GM23338 (cell line): ENCODE measurements at regions not wholly inside any gene's neighbourhood (a gene's known extent, or its start where the extent isn't known, plus 50 kb on each side); places are given as distances from the start of the nearest gene placed in this dataset.

Experiments used
- ATAC-seq: fragments of 200-7000 bp; cut with Tn5 transposase; 3 replicates; pipeline ENCODE4 v1.9.1; 2020
- DNase-seq: peaks from one replicate; pipeline ENCODE4 v3.0.0-alpha.2; 2015; ENCODE audit warnings: low spot score
- H2AFZ ChIP-seq: fragments of 200-600 bp; sonication (generic); 2 replicates; pipeline ENCODE4 v1.8.0; 2016; ENCODE audit warnings: antibody characterized with exemption, mild to moderate bottlenecking, moderate library complexity
- H3F3A ChIP-seq: fragments of 200-600 bp; sonication (generic); replicated peaks from 2 replicates; pipeline ENCODE4 v1.8.0; 2017; ENCODE audit warnings: antibody characterized with exemption, mixed run types, low read depth
- H3K27ac ChIP-seq: fragments of 200-600 bp; sonication (generic); 2 replicates; pipeline ENCODE4 v1.6.1; 2016; ENCODE audit warnings: low read depth
- H3K27me3 ChIP-seq: fragments of 200-600 bp; sonication (generic); 2 replicates; pipeline ENCODE4 v1.8.0; 2016; ENCODE audit warnings: mild to moderate bottlenecking, mixed run types, moderate library complexity; ENCODE audit not compliant: insufficient read depth
- H3K36me3 ChIP-seq: fragments of 200-600 bp; sonication (generic); 2 replicates; pipeline ENCODE4 v1.8.0; 2016; ENCODE audit warnings: mild to moderate bottlenecking; ENCODE audit not compliant: insufficient read depth
- H3K4me1 ChIP-seq: fragments of 200-600 bp; sonication (generic); 2 replicates; pipeline ENCODE4 v1.8.0; 2016; ENCODE audit warnings: mild to moderate bottlenecking, moderate library complexity; ENCODE audit not compliant: insufficient read depth
- H3K4me2 ChIP-seq: fragments of 200-600 bp; sonication (generic); 2 replicates; pipeline ENCODE4 v1.7.1; 2017; ENCODE audit warnings: mixed run types
- H3K4me3 ChIP-seq: fragments of 200-600 bp; sonication (generic); 2 replicates; pipeline ENCODE4 v1.6.1; 2016; ENCODE audit warnings: mixed run types
- H3K79me2 ChIP-seq: fragments of 200-600 bp; sonication (generic); replicated peaks from 2 replicates; pipeline ENCODE4 v1.8.0; 2017; ENCODE audit warnings: mild to moderate bottlenecking; ENCODE audit not compliant: insufficient read depth
- H3K9me2 ChIP-seq: fragments of 200-600 bp; sonication (generic); 2 replicates; pipeline ENCODE4 v1.8.0; 2017; ENCODE audit not compliant: insufficient read depth
- H4K20me1 ChIP-seq: fragments of 200-600 bp; sonication (generic); replicated peaks from 2 replicates; pipeline ENCODE4 v1.8.0; 2017; ENCODE audit warnings: mild to moderate bottlenecking; ENCODE audit not compliant: insufficient read depth
- H3K27ac Mint-ChIP-seq: 2 replicates; pipeline ENCODE4 v1.8.0; 2020; ENCODE audit warnings: inconsistent platforms, mild to moderate bottlenecking, moderate library complexity, mixed read lengths
- H3K27me3 Mint-ChIP-seq: 3 replicates; pipeline ENCODE4 v1.8.0; 2022; ENCODE audit warnings: low read depth, mild to moderate bottlenecking, moderate library complexity, mixed read lengths, inconsistent platforms; ENCODE audit not compliant: insufficient read depth, poor library complexity
- H3K36me3 Mint-ChIP-seq: 3 replicates; pipeline ENCODE4 v1.8.0; 2021; ENCODE audit warnings: low read depth, mild to moderate bottlenecking, inconsistent platforms, moderate library complexity, mixed read lengths
- H3K4me1 Mint-ChIP-seq: 3 replicates; pipeline ENCODE4 v1.8.0; 2020; ENCODE audit warnings: mild to moderate bottlenecking, inconsistent platforms, mixed read lengths
- H3K4me3 Mint-ChIP-seq: 3 replicates; pipeline ENCODE4 v1.8.0; 2021; ENCODE audit warnings: moderate library complexity, mild to moderate bottlenecking, inconsistent platforms, mixed read lengths
- H3K9me3 Mint-ChIP-seq: 3 replicates; pipeline ENCODE4 v1.8.0; 2020; ENCODE audit warnings: moderate library complexity, mild to moderate bottlenecking, inconsistent platforms, mixed read lengths
- CREB1 ChIP-seq: fragments of 250-450 bp; sonication (Bioruptor Pico); IDR thresholded peaks from 2 replicates; pipeline ENCODE4 v1.5.0; 2020; ENCODE audit warnings: low read depth, mild to moderate bottlenecking, moderate library complexity
- CTCF ChIP-seq, 2 experiments: fragments of 200-600 bp in 1 of 2; sonication (generic) in 1 of 2; conservative IDR thresholded peaks; 2 replicates each; pipeline versions ENCODE4 v1.5.1 to v1.6.1; 2016 to 2017; ENCODE audit warnings: antibody characterized with exemption in 2 of 2, low read depth in 2 of 2, mild to moderate bottlenecking in 2 of 2, moderate library complexity in 1 of 2
- ETS1 ChIP-seq: IDR thresholded peaks from 2 replicates; pipeline ENCODE4 v1.6.1; 2016; ENCODE audit warnings: antibody characterized with exemption
- EZH2 ChIP-seq: fragments of 200-600 bp; sonication (generic); IDR thresholded peaks from one replicate; pipeline ENCODE4 v1.8.0; 2017; ENCODE audit warnings: antibody characterized with exemption, mild to moderate bottlenecking, low read depth; ENCODE audit not compliant: unreplicated experiment
- EZH2phosphoT487 ChIP-seq: fragments of 200-600 bp; sonication (generic); IDR thresholded peaks from one replicate; pipeline ENCODE4 v1.8.1; 2018; ENCODE audit warnings: antibody characterized with exemption; ENCODE audit not compliant: unreplicated experiment
- JUNB ChIP-seq: IDR thresholded peaks from one replicate; pipeline ENCODE4 v1.6.1; 2016; ENCODE audit warnings: antibody characterized with exemption; ENCODE audit not compliant: unreplicated experiment
- NANOG ChIP-seq: IDR thresholded peaks from 2 replicates; pipeline ENCODE4 v1.6.1; 2016; ENCODE audit warnings: antibody characterized with exemption, borderline replicate concordance
- POLR2AphosphoS5 ChIP-seq: IDR thresholded peaks from 2 replicates; pipeline ENCODE4 v1.6.1; 2016; ENCODE audit warnings: antibody characterized with exemption, low read depth
- STAT1 ChIP-seq: IDR thresholded peaks from one replicate; pipeline ENCODE4 v1.6.1; 2016; ENCODE audit warnings: antibody characterized with exemption; ENCODE audit not compliant: unreplicated experiment
- ZNF114 ChIP-seq: fragments of 250-450 bp; sonication (Bioruptor Pico); IDR thresholded peaks from 2 replicates; pipeline ENCODE4 v1.5.0; 2020; ENCODE audit warnings: mild to moderate bottlenecking, moderate library complexity
- ZNF331 ChIP-seq: fragments of 250-450 bp; sonication (Bioruptor Pico); IDR thresholded peaks from 2 replicates; pipeline ENCODE4 v1.5.0; 2020; ENCODE audit warnings: low read depth, mild to moderate bottlenecking, moderate library complexity
- TF ChIP-seq, protein P1 (sequence below): IDR thresholded peaks from one replicate; pipeline ENCODE4 v1.6.1; 2018; ENCODE audit warnings: antibody characterized with exemption; ENCODE audit not compliant: unreplicated experiment
- TF ChIP-seq, protein P2 (sequence below): fragments of 250-450 bp; sonication (Bioruptor Pico); IDR thresholded peaks from 2 replicates; pipeline ENCODE4 v1.5.0; 2020; ENCODE audit warnings: mild to moderate bottlenecking, moderate library complexity

- H2AFZ ChIP-seq, result no peak overlapping the region
- H3F3A ChIP-seq, result no peaks in the 10 kb centered on the region
- Mint-ChIP-seq H3K9me3 (peaks cover 29% of the 10 kb centered on the region), H3K36me3 (peaks cover 19% of the 10 kb centered on the region), H3K27ac (no peak overlapping the region), H3K4me1 (peaks cover 6% of the 10 kb centered on the region), H3K4me3 (no peak overlapping the region), H3K27me3 (peaks cover 1% of the 10 kb centered on the region)
- H3K4me3 ChIP-seq, result no peak overlapping the region
- H3K79me2 ChIP-seq, result no peaks in the 10 kb centered on the region
- H4K20me1 ChIP-seq, result no peaks in the 10 kb centered on the region
- H3K27me3 ChIP-seq, result no peaks in the 10 kb centered on the region
- ATAC-seq, result no peak
- H3K36me3 ChIP-seq, result peaks cover 2% of the 10 kb centered on the region; the same call in 1 of the 2 replicates
- H3K4me2 ChIP-seq, result no peak overlapping the region
- no peak overlapping the region for H3K27ac ChIP-seq
- no peaks in the 10 kb centered on the region; the same call in 1 of the 2 replicates for H3K9me2 ChIP-seq
- no peak for DNase-seq
- TF ChIP-seq, protein P1, sequence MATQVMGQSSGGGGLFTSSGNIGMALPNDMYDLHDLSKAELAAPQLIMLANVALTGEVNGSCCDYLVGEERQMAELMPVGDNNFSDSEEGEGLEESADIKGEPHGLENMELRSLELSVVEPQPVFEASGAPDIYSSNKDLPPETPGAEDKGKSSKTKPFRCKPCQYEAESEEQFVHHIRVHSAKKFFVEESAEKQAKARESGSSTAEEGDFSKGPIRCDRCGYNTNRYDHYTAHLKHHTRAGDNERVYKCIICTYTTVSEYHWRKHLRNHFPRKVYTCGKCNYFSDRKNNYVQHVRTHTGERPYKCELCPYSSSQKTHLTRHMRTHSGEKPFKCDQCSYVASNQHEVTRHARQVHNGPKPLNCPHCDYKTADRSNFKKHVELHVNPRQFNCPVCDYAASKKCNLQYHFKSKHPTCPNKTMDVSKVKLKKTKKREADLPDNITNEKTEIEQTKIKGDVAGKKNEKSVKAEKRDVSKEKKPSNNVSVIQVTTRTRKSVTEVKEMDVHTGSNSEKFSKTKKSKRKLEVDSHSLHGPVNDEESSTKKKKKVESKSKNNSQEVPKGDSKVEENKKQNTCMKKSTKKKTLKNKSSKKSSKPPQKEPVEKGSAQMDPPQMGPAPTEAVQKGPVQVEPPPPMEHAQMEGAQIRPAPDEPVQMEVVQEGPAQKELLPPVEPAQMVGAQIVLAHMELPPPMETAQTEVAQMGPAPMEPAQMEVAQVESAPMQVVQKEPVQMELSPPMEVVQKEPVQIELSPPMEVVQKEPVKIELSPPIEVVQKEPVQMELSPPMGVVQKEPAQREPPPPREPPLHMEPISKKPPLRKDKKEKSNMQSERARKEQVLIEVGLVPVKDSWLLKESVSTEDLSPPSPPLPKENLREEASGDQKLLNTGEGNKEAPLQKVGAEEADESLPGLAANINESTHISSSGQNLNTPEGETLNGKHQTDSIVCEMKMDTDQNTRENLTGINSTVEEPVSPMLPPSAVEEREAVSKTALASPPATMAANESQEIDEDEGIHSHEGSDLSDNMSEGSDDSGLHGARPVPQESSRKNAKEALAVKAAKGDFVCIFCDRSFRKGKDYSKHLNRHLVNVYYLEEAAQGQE, result no peak
- TF ChIP-seq CREB1 (CRISPR knock-in tag) (no peak), STAT1 (no peak), ZNF114 (CRISPR knock-in tag) (no peak), CTCF (conservative IDR thresholded peaks at IDR 0.05; ENCODE audit: low read depth in 2 of 2) (no peak), NANOG (no peak), EZH2phosphoT487 (no peak), JUNB (no peak), ETS1 (no peak), ZNF331 (CRISPR knock-in tag) (no peak), POLR2AphosphoS5 (no peak), EZH2 (no peak)
- TF ChIP-seq, protein P2, sequence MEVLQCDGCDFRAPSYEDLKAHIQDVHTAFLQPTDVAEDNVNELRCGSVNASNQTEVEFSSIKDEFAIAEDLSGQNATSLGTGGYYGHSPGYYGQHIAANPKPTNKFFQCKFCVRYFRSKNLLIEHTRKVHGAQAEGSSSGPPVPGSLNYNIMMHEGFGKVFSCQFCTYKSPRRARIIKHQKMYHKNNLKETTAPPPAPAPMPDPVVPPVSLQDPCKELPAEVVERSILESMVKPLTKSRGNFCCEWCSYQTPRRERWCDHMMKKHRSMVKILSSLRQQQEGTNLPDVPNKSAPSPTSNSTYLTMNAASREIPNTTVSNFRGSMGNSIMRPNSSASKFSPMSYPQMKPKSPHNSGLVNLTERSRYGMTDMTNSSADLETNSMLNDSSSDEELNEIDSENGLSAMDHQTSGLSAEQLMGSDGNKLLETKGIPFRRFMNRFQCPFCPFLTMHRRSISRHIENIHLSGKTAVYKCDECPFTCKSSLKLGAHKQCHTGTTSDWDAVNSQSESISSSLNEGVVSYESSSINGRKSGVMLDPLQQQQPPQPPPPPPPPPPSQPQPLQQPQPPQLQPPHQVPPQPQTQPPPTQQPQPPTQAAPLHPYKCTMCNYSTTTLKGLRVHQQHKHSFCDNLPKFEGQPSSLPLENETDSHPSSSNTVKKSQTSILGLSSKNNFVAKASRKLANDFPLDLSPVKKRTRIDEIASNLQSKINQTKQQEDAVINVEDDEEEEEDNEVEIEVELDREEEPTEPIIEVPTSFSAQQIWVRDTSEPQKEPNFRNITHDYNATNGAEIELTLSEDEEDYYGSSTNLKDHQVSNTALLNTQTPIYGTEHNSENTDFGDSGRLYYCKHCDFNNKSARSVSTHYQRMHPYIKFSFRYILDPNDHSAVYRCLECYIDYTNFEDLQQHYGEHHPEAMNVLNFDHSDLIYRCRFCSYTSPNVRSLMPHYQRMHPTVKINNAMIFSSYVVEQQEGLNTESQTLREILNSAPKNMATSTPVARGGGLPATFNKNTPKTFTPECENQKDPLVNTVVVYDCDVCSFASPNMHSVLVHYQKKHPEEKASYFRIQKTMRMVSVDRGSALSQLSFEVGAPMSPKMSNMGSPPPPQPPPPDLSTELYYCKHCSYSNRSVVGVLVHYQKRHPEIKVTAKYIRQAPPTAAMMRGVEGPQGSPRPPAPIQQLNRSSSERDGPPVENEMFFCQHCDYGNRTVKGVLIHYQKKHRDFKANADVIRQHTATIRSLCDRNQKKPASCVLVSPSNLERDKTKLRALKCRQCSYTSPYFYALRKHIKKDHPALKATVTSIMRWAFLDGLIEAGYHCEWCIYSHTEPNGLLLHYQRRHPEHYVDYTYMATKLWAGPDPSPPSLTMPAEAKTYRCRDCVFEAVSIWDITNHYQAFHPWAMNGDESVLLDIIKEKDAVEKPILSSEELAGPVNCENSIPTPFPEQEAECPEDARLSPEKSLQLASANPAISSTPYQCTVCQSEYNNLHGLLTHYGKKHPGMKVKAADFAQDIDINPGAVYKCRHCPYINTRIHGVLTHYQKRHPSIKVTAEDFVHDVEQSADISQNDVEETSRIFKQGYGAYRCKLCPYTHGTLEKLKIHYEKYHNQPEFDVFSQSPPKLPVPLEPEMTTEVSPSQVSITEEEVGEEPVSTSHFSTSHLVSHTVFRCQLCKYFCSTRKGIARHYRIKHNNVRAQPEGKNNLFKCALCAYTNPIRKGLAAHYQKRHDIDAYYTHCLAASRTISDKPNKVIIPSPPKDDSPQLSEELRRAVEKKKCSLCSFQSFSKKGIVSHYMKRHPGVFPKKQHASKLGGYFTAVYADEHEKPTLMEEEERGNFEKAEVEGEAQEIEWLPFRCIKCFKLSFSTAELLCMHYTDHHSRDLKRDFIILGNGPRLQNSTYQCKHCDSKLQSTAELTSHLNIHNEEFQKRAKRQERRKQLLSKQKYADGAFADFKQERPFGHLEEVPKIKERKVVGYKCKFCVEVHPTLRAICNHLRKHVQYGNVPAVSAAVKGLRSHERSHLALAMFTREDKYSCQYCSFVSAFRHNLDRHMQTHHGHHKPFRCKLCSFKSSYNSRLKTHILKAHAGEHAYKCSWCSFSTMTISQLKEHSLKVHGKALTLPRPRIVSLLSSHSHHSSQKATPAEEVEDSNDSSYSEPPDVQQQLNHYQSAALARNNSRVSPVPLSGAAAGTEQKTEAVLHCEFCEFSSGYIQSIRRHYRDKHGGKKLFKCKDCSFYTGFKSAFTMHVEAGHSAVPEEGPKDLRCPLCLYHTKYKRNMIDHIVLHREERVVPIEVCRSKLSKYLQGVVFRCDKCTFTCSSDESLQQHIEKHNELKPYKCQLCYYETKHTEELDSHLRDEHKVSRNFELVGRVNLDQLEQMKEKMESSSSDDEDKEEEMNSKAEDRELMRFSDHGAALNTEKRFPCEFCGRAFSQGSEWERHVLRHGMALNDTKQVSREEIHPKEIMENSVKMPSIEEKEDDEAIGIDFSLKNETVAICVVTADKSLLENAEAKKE (CRISPR knock-in tag), result no peak
- H3K4me1 ChIP-seq, result no peaks in the 10 kb centered on the region
Measured at GRCh38 chr2:220932041-220932440, 640.1 kb downstream of the EPHA4 start.
